ENCODE measurements at regions not wholly inside any gene's neighbourhood (a gene's known extent, or its start where the extent isn't known, plus 50 kb on each side); places are given as distances from the start of the nearest gene placed in this dataset.

DNA sequence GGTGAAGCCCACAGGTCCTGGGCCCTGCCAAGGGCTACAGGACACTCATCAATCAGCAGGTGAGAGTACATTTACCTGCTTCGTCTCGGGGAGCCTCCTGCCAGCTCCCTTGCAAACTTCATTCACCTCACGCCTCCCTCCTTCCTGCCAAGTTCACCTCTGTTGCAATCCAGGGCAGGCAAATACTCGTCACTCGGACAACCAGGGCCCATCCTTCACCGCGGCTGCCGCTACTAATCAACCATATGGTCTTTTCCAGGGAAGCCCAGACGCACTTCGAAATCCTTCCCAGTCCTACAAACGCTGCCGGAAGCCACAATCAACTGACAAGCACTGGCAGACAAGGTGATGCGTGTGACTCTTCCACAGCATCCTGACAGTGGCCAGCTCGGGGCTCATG, 200.7 kb upstream of the NSMCE3 start:
- no peak overlapping the region for H3K27ac ChIP-seq
- TF ChIP-seq Cebpa-rat (IDR thresholded peaks at IDR 0.05) = no peak
- no peaks in the 10 kb centered on the region for H3K36me3 ChIP-seq
- H3K4me3 ChIP-seq = no peak overlapping the region
- no peak overlapping the region for H3K4me2 ChIP-seq
- no peak overlapping the region for H3K9ac ChIP-seq
- 0 out of 2 replicates have a peak, but pooled peaks cover 4% of the 10 kb centered on the region for H3K9me3 ChIP-seq
- H3K27me3 ChIP-seq = no peaks in the 10 kb centered on the region
- H4K20me1 ChIP-seq = no peaks in the 10 kb centered on the region
- H3K4me1 ChIP-seq = peaks cover 11% of the 10 kb centered on the region; the same call in 1 of the 2 replicates

DNA sequence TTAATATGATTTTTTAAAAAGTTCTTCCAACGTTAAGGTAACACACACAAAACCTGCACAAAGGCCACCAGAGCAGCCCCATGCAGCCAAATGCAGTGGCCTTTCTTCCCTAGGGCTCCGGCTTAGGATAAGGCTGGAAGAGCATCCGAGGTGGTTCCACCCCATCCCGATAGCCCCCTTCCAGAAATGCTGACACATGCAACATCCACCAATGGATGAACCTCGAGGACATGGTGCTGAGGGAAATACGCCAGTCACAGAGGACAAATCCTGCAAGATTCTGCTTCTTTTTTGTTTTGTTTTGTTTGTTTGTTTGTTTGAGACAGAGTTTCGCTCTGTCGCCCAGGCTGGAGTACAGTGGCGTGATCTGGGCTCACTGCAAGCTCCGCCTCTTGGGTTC, 199.3 kb upstream of the NSMCE3 start:
- H3K4me1 ChIP-seq = peaks cover 15% of the 10 kb centered on the region; the same call in 1 of the 2 replicates
- H3K27me3 ChIP-seq = no peaks in the 10 kb centered on the region
- no peak overlapping the region for H3K4me2 ChIP-seq
- no peaks in the 10 kb centered on the region for H3K9me3 ChIP-seq
- H3K4me3 ChIP-seq = no peak overlapping the region
- no peak for TF ChIP-seq Cebpa-rat (IDR thresholded peaks at IDR 0.05)
- no peak overlapping the region for H3K27ac ChIP-seq
- no peak overlapping the region for H3K9ac ChIP-seq
- no peaks in the 10 kb centered on the region for H3K36me3 ChIP-seq
- H4K20me1 ChIP-seq = no peaks in the 10 kb centered on the region

DNA sequence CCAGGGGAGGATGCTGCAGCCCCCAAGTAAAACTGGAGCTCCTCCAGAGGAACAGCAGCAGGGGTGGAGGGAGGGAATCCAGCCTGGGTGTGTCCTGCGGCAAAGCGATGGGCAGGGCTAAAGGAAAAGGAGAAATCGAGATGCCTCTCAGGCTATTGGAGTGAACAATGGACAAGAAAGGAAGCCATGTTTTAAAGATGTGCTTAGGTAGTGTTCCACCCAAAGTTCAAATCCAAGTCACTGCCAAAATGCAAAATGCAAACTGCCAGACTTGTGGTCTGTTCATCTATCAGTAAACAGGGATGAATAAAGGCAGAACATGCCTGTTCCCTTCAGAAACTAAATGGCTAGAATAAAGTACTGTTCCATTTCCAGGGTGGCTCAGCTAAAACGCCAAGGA, 197.5 kb upstream of the NSMCE3 start:
- Histone ChIP-seq H3K27me3 (no peaks in the 10 kb centered on the region), H3K9ac (no peak overlapping the region), H4K20me1 (no peaks in the 10 kb centered on the region), H3K4me1 (peaks cover 15% of the 10 kb centered on the region; the same call in 1 of the 2 replicates), H3K9me3 (no peaks in the 10 kb centered on the region), H3K27ac (no peak overlapping the region), H3K36me3 (no peaks in the 10 kb centered on the region), H3K4me2 (no peak overlapping the region), H3K4me3 (no peak overlapping the region)
- no peak for TF ChIP-seq Cebpa-rat (IDR thresholded peaks at IDR 0.05)

DNA sequence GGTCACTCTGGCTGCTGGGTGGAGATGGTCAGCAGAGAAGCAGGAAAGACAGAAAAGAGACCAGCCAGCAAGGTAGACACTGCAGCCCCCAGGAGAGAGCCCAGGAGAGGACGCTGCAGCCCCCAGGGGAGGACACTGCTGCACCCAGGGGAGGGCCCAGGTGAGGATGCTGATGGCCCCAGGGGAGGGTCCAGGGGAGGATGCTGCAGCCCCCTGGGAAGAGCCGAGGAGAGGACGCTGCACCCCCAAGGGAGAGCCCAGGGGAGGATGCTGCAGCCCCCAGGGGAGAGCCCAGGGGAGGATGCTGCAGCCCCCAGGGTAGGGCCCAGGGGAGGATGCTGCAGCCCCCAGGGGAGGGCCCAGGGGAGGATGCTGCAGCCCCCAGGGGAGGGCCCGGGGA, 196.7 kb upstream of the NSMCE3 start:
- Histone ChIP-seq H3K9me3 (no peaks in the 10 kb centered on the region), H4K20me1 (no peaks in the 10 kb centered on the region), H3K27ac (no peak overlapping the region), H3K36me3 (no peaks in the 10 kb centered on the region), H3K4me1 (peaks cover 15% of the 10 kb centered on the region; the same call in 1 of the 2 replicates), H3K27me3 (no peaks in the 10 kb centered on the region), H3K4me3 (no peak overlapping the region), H3K9ac (no peak overlapping the region), H3K4me2 (no peak overlapping the region)
- no peak for TF ChIP-seq Cebpa-rat (IDR thresholded peaks at IDR 0.05)

DNA sequence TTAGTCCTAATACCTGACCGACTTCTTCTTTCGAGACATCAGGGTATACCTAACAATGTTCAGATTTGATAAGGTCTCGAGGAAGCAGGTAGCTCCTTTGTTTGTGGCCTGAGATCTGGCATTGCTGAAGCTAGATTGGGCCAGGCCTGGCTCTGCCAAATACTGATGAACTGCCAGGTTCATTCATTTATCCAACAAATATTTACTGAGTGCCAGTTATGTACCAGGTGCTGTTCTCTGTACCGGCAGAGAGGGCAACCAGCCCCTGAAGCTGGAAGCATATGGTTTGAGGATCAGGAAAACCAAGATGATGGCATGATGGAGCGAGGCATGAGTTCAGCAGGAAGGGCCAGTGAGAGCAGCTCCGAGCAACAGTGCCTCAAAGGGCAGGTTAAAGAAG, 196.2 kb upstream of the NSMCE3 start:
- Histone ChIP-seq H3K4me2 (no peak overlapping the region), H3K9ac (no peak overlapping the region), H4K20me1 (no peaks in the 10 kb centered on the region), H3K4me3 (no peak overlapping the region), H3K27ac (no peak overlapping the region), H3K4me1 (peaks cover 15% of the 10 kb centered on the region; the same call in 1 of the 2 replicates), H3K9me3 (no peaks in the 10 kb centered on the region), H3K36me3 (no peaks in the 10 kb centered on the region), H3K27me3 (no peaks in the 10 kb centered on the region)
- no peak for TF ChIP-seq Cebpa-rat (IDR thresholded peaks at IDR 0.05)

DNA sequence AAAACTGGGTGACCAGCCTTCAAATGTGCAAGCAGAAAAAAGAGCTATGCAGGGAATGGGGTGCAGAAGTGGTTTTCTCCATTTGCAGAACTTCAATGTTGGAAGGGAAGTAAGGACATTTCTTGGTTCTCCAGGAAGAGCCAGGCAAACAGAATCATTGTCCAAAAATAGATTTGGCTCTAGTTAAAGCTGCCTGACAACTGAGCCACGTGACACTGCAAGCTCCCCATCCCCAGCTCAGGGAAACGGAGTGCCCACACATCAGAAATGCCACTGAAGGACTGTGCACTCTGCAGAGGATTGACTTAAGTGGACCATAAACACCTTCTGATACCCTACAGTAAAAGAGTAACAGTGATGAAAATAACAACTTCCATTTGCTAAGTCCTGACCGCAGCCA, 195.6 kb upstream of the NSMCE3 start:
- Histone ChIP-seq H3K36me3 (no peaks in the 10 kb centered on the region), H3K4me1 (peaks cover 15% of the 10 kb centered on the region; the same call in 1 of the 2 replicates), H3K9ac (no peak overlapping the region), H3K4me2 (no peak overlapping the region), H3K4me3 (no peak overlapping the region), H4K20me1 (no peaks in the 10 kb centered on the region), H3K27ac (no peak overlapping the region), H3K9me3 (no peaks in the 10 kb centered on the region), H3K27me3 (no peaks in the 10 kb centered on the region)
- TF ChIP-seq Cebpa-rat (IDR thresholded peaks at IDR 0.05) = no peak

DNA sequence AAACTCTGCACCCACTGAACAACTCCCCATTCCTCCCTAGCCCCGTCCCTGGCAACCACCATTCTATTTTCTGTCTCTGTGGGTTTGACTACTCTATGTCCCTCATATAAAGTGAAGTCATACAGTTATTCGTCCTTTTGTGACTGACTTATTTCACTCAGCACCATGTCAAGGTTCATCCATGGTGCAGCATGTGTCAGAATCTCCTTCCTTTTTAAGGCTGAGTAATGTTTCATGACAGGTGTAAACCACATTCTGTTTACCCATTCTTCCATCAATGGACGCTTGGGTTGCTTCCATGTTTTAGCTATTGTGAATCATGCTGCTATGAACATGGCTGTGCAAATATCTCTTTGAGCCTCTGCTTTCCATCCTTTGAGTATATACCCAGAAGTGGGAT, 192.3 kb upstream of the NSMCE3 start:
- Histone ChIP-seq H3K36me3 (no peaks in the 10 kb centered on the region), H3K4me2 (no peak overlapping the region), H3K9ac (no peak overlapping the region), H3K4me1 (peaks cover 7% of the 10 kb centered on the region; the same call in 1 of the 2 replicates), H4K20me1 (no peaks in the 10 kb centered on the region), H3K27me3 (no peaks in the 10 kb centered on the region), H3K9me3 (no peaks in the 10 kb centered on the region), H3K27ac (no peak overlapping the region), H3K4me3 (no peak overlapping the region)
- TF ChIP-seq Cebpa-rat (IDR thresholded peaks at IDR 0.05) = no peak

DNA sequence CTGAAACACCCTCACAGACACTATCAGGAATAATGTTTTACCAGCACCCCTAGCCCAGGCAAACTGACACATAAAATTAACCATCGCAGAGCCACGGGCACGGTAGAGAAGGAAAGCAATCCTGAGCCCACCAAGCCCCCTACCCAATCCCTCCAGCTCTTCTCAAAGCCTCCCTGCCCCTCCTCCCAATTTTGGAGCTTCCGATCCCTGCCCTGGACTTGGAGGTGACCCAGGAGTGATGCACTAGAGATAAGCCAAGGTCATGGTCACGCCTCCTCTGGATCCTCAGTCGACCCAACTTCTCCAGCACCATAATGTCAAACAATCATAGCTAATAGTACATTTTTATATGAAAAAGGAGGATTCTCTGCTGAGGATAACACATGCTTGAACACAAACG, 188.7 kb upstream of the NSMCE3 start:
- Histone ChIP-seq H3K9me3 (no peaks in the 10 kb centered on the region), H3K9ac (no peak overlapping the region), H3K4me2 (no peak overlapping the region), H3K27ac (no peak overlapping the region), H3K36me3 (no peaks in the 10 kb centered on the region), H3K4me1 (peaks cover 12% of the 10 kb centered on the region), H4K20me1 (no peaks in the 10 kb centered on the region), H3K4me3 (no peak overlapping the region), H3K27me3 (no peaks in the 10 kb centered on the region)
- TF ChIP-seq Cebpa-rat (IDR thresholded peaks at IDR 0.05) = no peak

DNA sequence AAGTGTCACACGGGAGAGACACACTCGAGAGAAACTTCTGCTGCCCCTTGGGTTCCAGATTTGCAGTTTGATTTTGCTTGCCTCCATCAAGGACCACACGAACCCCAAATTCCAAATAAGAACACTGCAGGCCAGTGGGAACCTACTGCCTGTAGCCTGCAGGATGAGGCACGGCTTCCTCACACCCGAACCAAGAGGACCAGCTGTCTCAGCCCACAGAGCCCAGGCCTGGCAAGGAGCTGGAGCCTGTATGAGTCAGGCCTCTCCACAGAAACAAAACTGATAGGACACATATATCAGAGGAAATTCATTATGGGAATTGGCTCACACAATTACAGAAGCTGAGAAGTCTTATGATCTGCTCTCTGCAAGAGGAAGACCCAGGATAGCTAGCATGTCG, 188.1 kb upstream of the NSMCE3 start:
- H3K36me3 ChIP-seq = no peaks in the 10 kb centered on the region
- no peak overlapping the region for H3K4me3 ChIP-seq
- no peak overlapping the region for H3K4me2 ChIP-seq
- no peaks in the 10 kb centered on the region for H3K27me3 ChIP-seq
- H4K20me1 ChIP-seq = no peaks in the 10 kb centered on the region
- no peaks in the 10 kb centered on the region for H3K9me3 ChIP-seq
- H3K4me1 ChIP-seq = peaks cover 18% of the 10 kb centered on the region
- H3K27ac ChIP-seq = no peak overlapping the region
- H3K9ac ChIP-seq = no peak overlapping the region
- no peak for TF ChIP-seq Cebpa-rat (IDR thresholded peaks at IDR 0.05)

DNA sequence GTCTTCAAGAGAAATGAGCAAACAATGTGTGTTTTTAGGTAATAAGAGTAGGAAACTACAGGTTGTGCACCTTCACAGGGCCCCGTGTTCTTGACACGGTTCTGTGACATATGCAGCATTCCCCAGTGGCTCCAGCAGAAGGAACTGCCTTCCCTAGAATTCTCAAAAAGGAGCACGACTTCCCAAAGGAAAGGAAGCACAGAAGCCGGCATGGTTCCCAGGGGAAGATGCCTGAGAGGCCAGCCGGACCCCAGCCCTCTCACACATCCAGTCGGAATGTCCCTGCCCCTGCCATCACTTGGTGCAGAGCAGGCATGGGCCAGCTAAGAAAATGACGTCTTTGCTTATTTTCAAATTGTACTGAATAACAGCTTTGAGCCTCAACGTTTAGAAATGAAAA, 187.3 kb upstream of the NSMCE3 start:
- no peak for TF ChIP-seq Cebpa-rat (IDR thresholded peaks at IDR 0.05)
- H3K27me3 ChIP-seq = no peaks in the 10 kb centered on the region
- no peak overlapping the region for H3K9ac ChIP-seq
- no peaks in the 10 kb centered on the region for H4K20me1 ChIP-seq
- no peak overlapping the region for H3K4me2 ChIP-seq
- H3K4me1 ChIP-seq = peaks cover 26% of the 10 kb centered on the region
- no peak overlapping the region for H3K27ac ChIP-seq
- no peaks in the 10 kb centered on the region for H3K9me3 ChIP-seq
- no peaks in the 10 kb centered on the region for H3K36me3 ChIP-seq
- no peak overlapping the region for H3K4me3 ChIP-seq

DNA sequence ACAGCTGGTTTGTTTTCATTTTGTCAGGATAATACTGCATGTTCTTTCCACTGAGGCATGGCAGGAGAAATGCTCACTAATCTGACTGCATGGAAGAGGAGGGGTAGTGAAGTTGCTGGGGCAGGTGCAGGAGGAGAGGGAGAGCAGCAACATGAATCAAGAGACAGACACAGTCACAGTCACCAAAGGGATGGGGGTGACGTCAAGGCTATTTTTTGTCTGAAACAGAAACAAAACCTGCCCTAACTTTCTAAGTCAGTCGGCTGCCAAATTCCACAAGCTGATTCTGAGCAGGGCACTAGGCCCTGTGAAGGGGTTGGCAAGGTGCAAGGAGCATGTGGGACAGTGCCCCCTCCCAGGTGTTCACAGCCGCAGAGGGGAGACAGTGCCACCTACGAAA, 186.6 kb upstream of the NSMCE3 start:
- H3K4me2 ChIP-seq = no peak overlapping the region
- no peak for TF ChIP-seq Cebpa-rat (IDR thresholded peaks at IDR 0.05)
- H4K20me1 ChIP-seq = no peaks in the 10 kb centered on the region
- no peak overlapping the region for H3K9ac ChIP-seq
- no peaks in the 10 kb centered on the region for H3K36me3 ChIP-seq
- no peaks in the 10 kb centered on the region for H3K27me3 ChIP-seq
- no peaks in the 10 kb centered on the region for H3K9me3 ChIP-seq
- no peak overlapping the region for H3K27ac ChIP-seq
- no peak overlapping the region for H3K4me3 ChIP-seq
- H3K4me1 ChIP-seq = peaks cover 33% of the 10 kb centered on the region

Data from BLaER1 (cell line).